IMR-90 (cell line): ENCODE measurements at regions not wholly inside any gene's neighbourhood (a gene's known extent, or its start where the extent isn't known, plus 50 kb on each side); places are given as distances from the start of the nearest gene placed in this dataset.

Experiments
- ATAC-seq: fragments of 200-7000 bp; cut with Tn5 transposase; 2 replicates; pipeline ENCODE4 v1.9.1; 2020; ENCODE audit warnings: low read depth, mild to moderate bottlenecking, moderate library complexity
- BruUV-seq: library from RNA; stranded (reverse); fragments of 400-500 nt; replicated peaks from 2 replicates; lab custom pipeline; 2021; lab: Mats Ljungman, UMichigan
- CTCF ChIA-PET: fragments of 300-600 bp; formaldehyde crosslinking; extraction: SDS; loops from one replicate; lab custom pipeline; 2021; ENCODE audit warnings: antibody characterized with exemption; lab: Yijun Ruan, JAX
- POLR2A ChIA-PET: fragments of 300-600 bp; sonication (Branson Sonifier 250); formaldehyde crosslinking; loops from one replicate; lab custom pipeline; 2022; ENCODE audit warnings: antibody characterized with exemption; ENCODE audit not compliant: unreplicated experiment; lab: Charles Lee
- DNase-seq: peaks from one replicate; pipeline ENCODE4 v3.0.0; 2013
- H2AFZ ChIP-seq: replicated peaks from 2 replicates; pipeline ENCODE3; 2013; ENCODE audit warnings: low read length, mild to moderate bottlenecking; ENCODE audit not compliant: poor library complexity
- H2AK5ac ChIP-seq: 2 replicates; pipeline ENCODE4 v1.6.1; 2013; ENCODE audit warnings: low read depth, low read length, inconsistent platforms
- H2AK9ac ChIP-seq: replicated peaks from 2 replicates; pipeline ENCODE3; 2013; ENCODE audit warnings: mild to moderate bottlenecking, low read depth, low read length, moderate library complexity; ENCODE audit not compliant: poor library complexity
- H2BK120ac ChIP-seq: 2 replicates; pipeline ENCODE4 v1.6.1; 2013; ENCODE audit warnings: low read depth, low read length, inconsistent platforms
- H2BK15ac ChIP-seq: 3 replicates; pipeline ENCODE4 v1.6.1; 2013; ENCODE audit warnings: low read depth, low read length, inconsistent platforms
- H2BK20ac ChIP-seq: 2 replicates; pipeline ENCODE4 v1.6.1; 2013; ENCODE audit warnings: low read depth, mild to moderate bottlenecking, inconsistent platforms, low read length, moderate library complexity
- H2BK5ac ChIP-seq: 2 replicates; pipeline ENCODE4 v1.6.1; 2013; ENCODE audit warnings: mild to moderate bottlenecking, low read depth, low read length, inconsistent platforms; ENCODE audit not compliant: poor library complexity, severe bottlenecking
- H3K14ac ChIP-seq: replicated peaks from 2 replicates; pipeline ENCODE4 v1.6.1; 2013; ENCODE audit warnings: low read depth, low read length, inconsistent platforms
- H3K18ac ChIP-seq: 2 replicates; pipeline ENCODE4 v1.6.1; 2013; ENCODE audit warnings: low read depth, low read length, control low read depth
- H3K23ac ChIP-seq: 2 replicates; pipeline ENCODE4 v1.6.1; 2013; ENCODE audit warnings: low read depth, low read length, inconsistent platforms
- H3K27ac ChIP-seq: 2 replicates; pipeline ENCODE4 v1.5.1; 2013; ENCODE audit warnings: mild to moderate bottlenecking, control low read depth, low read length; ENCODE audit not compliant: insufficient read depth
- H3K27me3 ChIP-seq: 2 replicates; pipeline ENCODE4 v1.6.1; 2013; ENCODE audit warnings: low read length; ENCODE audit not compliant: control insufficient read depth, insufficient read depth
- H3K36me3 ChIP-seq: 2 replicates; pipeline ENCODE4 v1.6.1; 2013; ENCODE audit warnings: low read length, mixed read lengths; ENCODE audit not compliant: control insufficient read depth, insufficient read depth
- H3K4ac ChIP-seq: 2 replicates; pipeline ENCODE4 v1.6.1; 2013; ENCODE audit warnings: low read depth, low read length, inconsistent platforms
- H3K4me1 ChIP-seq: 2 replicates; pipeline ENCODE4 v1.6.1; 2013; ENCODE audit warnings: low read length, mixed read lengths; ENCODE audit not compliant: control insufficient read depth, insufficient read depth
- H3K4me2 ChIP-seq: 2 replicates; pipeline ENCODE4 v1.6.1; 2013; ENCODE audit warnings: low read depth, mild to moderate bottlenecking, control low read depth, low read length, moderate library complexity
- H3K4me3 ChIP-seq: 2 replicates; pipeline ENCODE4 v1.5.1; 2013; ENCODE audit warnings: low read depth, mild to moderate bottlenecking, control low read depth, low read length, moderate library complexity; ENCODE audit not compliant: insufficient read depth
- H3K56ac ChIP-seq: 2 replicates; pipeline ENCODE4 v1.6.1; 2013; ENCODE audit warnings: low read length, inconsistent platforms; ENCODE audit not compliant: insufficient read depth; ENCODE audit errors: extremely low read depth
- H3K79me1 ChIP-seq, 2 experiments: 2 replicates each; pipeline ENCODE4 v1.6.1; 2013; ENCODE audit warnings: low read length in 2 of 2, inconsistent platforms in 1 of 2, low read depth in 1 of 2
- H3K9ac ChIP-seq: 2 replicates; pipeline ENCODE4 v1.6.1; 2013; ENCODE audit warnings: low read depth, low read length, control low read depth
- H3K9me1 ChIP-seq: 2 replicates; pipeline ENCODE4 v1.6.1; 2013; ENCODE audit warnings: low read length, inconsistent platforms; ENCODE audit not compliant: insufficient read depth
- H3K9me3 ChIP-seq: 2 replicates; pipeline ENCODE4 v1.6.1; 2013; ENCODE audit warnings: low read length; ENCODE audit not compliant: control insufficient read depth, insufficient read depth
- H4K20me1 ChIP-seq: 2 replicates; pipeline ENCODE4 v1.6.1; 2013; ENCODE audit warnings: low read length, inconsistent platforms; ENCODE audit not compliant: insufficient read depth
- H4K5ac ChIP-seq: 2 replicates; pipeline ENCODE4 v1.6.1; 2013; ENCODE audit warnings: mild to moderate bottlenecking, low read depth, low read length, control low read depth
- H4K8ac ChIP-seq, 2 experiments: 2 replicates each; pipeline ENCODE4 v1.6.1; 2013; ENCODE audit warnings: low read depth in 2 of 2, low read length in 2 of 2, control low read depth in 1 of 2, inconsistent platforms in 1 of 2
- H4K91ac ChIP-seq: 2 replicates; pipeline ENCODE4 v1.6.1; 2013; ENCODE audit warnings: low read depth, low read length, inconsistent platforms; ENCODE audit not compliant: insufficient read depth
- BHLHE40 ChIP-seq: fragments of 150-350 bp; IDR thresholded peaks from 2 replicates; pipeline ENCODE4 v1.6.1; 2016; ENCODE audit warnings: mild to moderate bottlenecking, low read depth, low read length
- CTCF ChIP-seq: conservative IDR thresholded peaks from 2 replicates; pipeline ENCODE4 v1.5.1; 2012; ENCODE audit warnings: mild to moderate bottlenecking, low read depth, low read length, improper control_type of control experiment
- ELK1 ChIP-seq: fragments of 150-350 bp; IDR thresholded peaks from 2 replicates; pipeline ENCODE4 v1.6.1; 2016; ENCODE audit warnings: low read depth, mild to moderate bottlenecking, low read length, moderate library complexity, borderline replicate concordance
- FOS ChIP-seq: fragments of 150-350 bp; IDR thresholded peaks from 2 replicates; pipeline ENCODE4 v1.6.1; 2016; ENCODE audit warnings: low read depth, low read length
- MAFK ChIP-seq: IDR thresholded peaks from 2 replicates; pipeline ENCODE4 v1.6.1; 2012; ENCODE audit warnings: low read depth, low read length, improper control_type of control experiment
- MAZ ChIP-seq: IDR thresholded peaks from 2 replicates; pipeline ENCODE4 v1.6.1; 2012; ENCODE audit warnings: low read depth, mild to moderate bottlenecking, low read length, improper control_type of control experiment, moderate library complexity, borderline replicate concordance
- MXI1 ChIP-seq: IDR thresholded peaks from 2 replicates; pipeline ENCODE4 v1.6.1; 2012; ENCODE audit warnings: low read depth, mild to moderate bottlenecking, low read length, moderate library complexity, borderline replicate concordance
- NFE2L2 ChIP-seq: fragments of 150-350 bp; IDR thresholded peaks from 2 replicates; pipeline ENCODE4 v1.6.1; 2016; ENCODE audit warnings: low read depth, mild to moderate bottlenecking, low read length
- POLR2A ChIP-seq: IDR thresholded peaks from 2 replicates; pipeline ENCODE4 v1.6.1; 2012; ENCODE audit warnings: mild to moderate bottlenecking, low read depth, low read length
- RAD21 ChIP-seq: IDR thresholded peaks from 2 replicates; pipeline ENCODE4 v1.6.1; 2012; ENCODE audit warnings: low read length, improper control_type of control experiment
- RCOR1 ChIP-seq: IDR thresholded peaks from 2 replicates; pipeline ENCODE4 v1.6.1; 2012; ENCODE audit warnings: mild to moderate bottlenecking, low read length, improper control_type of control experiment; ENCODE audit not compliant: insufficient replicate concordance
- RFX5 ChIP-seq: IDR thresholded peaks from 2 replicates; pipeline ENCODE4 v1.8.0; 2012; ENCODE audit warnings: low read depth, mild to moderate bottlenecking, low read length, moderate library complexity
- SMC3 ChIP-seq: fragments of 150-350 bp; IDR thresholded peaks from 2 replicates; pipeline ENCODE4 v1.6.1; 2016; ENCODE audit warnings: low read depth, mild to moderate bottlenecking, antibody characterized with exemption, low read length, moderate library complexity
- USF2 ChIP-seq: fragments of 150-350 bp; IDR thresholded peaks from 2 replicates; pipeline ENCODE4 v1.6.1; 2017; ENCODE audit warnings: mild to moderate bottlenecking, antibody characterized with exemption, low read length, low read depth
- WGBS, 2 experiments: methylation state at CpG; one replicate each; pipeline versions ENCODE4 v1.1.5 to v1.1.7; 2013; ENCODE audit warnings: missing lambda C conversion rate in 2 of 2; ENCODE audit not compliant: insufficient read length in 1 of 2; ENCODE audit errors: extremely low coverage in 2 of 2; 5-methylcytosine and 5-hydroxymethylcytosine counted together
- dilution Hi-C: fragments of 300-500 bp; cut with HindIII; formaldehyde crosslinking; loops from one replicate; pipeline ENCODE4 v1.14.3; 2018; ENCODE audit warnings: low sequenced_read_pairs; ENCODE audit not compliant: unreplicated experiment
- in situ Hi-C: fragments of 300-500 bp; cut with MboI; formaldehyde crosslinking; loops from 3 replicates; pipeline ENCODE4 v1.14.3; 2019; ENCODE audit warnings: low sequenced_read_pairs, inconsistent platforms, mixed read lengths
- intact Hi-C: fragments of 100-400 bp; cut with micrococcal nuclease; formaldehyde crosslinking; loops from 2 replicates; pipeline ENCODE4 v1.10.0; 2022

- POLR2A ChIA-PET, result no interaction called here
- WGBS, 2 experiments, result 33% methylated on average over 1 of the region's 3 CpGs; no CpG with 5 or more reads in 1 of the 2 experiments
Observed at GRCh38 chr4:19194672-19195071, 1057.0 kb upstream of the SLIT2 start.

More at GRCh38 chr4:19194672-19195071, 1057.0 kb upstream of the SLIT2 start:
- H4K91ac ChIP-seq, result no peak overlapping the region
- H3K4me2 ChIP-seq, result no peak overlapping the region
- dilution Hi-C loops (no loop called here), in situ Hi-C loops (no loop called here), intact Hi-C loops (no loop called here)
- H2AK5ac ChIP-seq, result no peak overlapping the region
- no peak overlapping the region for H2AK9ac ChIP-seq
- no peak overlapping the region for H3K9ac ChIP-seq
- H3K9me1 ChIP-seq, result no peaks in the 10 kb centered on the region
- H3K36me3 ChIP-seq, result no peaks in the 10 kb centered on the region
- no peak overlapping the region for H3K4me3 ChIP-seq
- no peak overlapping the region for H3K23ac ChIP-seq
- CTCF ChIA-PET, result interaction anchor here (0.6 kb wide), 1 partner anchor 1623 kb away, joined by 3 read pairs; no protein-coding TSS in a partner anchor
- H2BK120ac ChIP-seq, result no peak overlapping the region
- H3K14ac ChIP-seq, result no peak overlapping the region
- no peaks in the 10 kb centered on the region for H3K27me3 ChIP-seq
- no peak for ATAC-seq
- no peaks in the 10 kb centered on the region for H4K20me1 ChIP-seq
- H3K9me3 ChIP-seq, result no peaks in the 10 kb centered on the region
- H2AFZ ChIP-seq, result no peak overlapping the region
- BruUV-seq, result no TSS peak
- H3K27ac ChIP-seq, result no peak overlapping the region
- no peak for TF ChIP-seq FOS
- no peak for TF ChIP-seq RFX5
- TF ChIP-seq POLR2A, result no peak
- TF ChIP-seq USF2, result no peak
- TF ChIP-seq SMC3, result no peak
- no peak for TF ChIP-seq MXI1
- no peak for TF ChIP-seq RCOR1
- TF ChIP-seq CTCF, result no peak
- no peak for TF ChIP-seq RAD21
- no peak for TF ChIP-seq NFE2L2
- no peak for TF ChIP-seq MAZ
- TF ChIP-seq MAFK, result no peak
- TF ChIP-seq ELK1, result no peak
- no peak for TF ChIP-seq BHLHE40
- H3K4ac ChIP-seq, result no peak overlapping the region
- no peak overlapping the region for H3K18ac ChIP-seq
- H4K8ac ChIP-seq, result no peak overlapping the region
- H4K5ac ChIP-seq, result no peak overlapping the region
- H2BK15ac ChIP-seq, result no peak overlapping the region
- no peaks in the 10 kb centered on the region for H3K4me1 ChIP-seq
- no peaks in the 10 kb centered on the region for H3K79me1 ChIP-seq
- H2BK20ac ChIP-seq, result no peak overlapping the region
- no peak overlapping the region for H3K56ac ChIP-seq
- no peak for DNase-seq
- no peak overlapping the region for H2BK5ac ChIP-seq
